ENCODE measurements at regions not wholly inside any gene's neighbourhood (a gene's known extent, or its start where the extent isn't known, plus 50 kb on each side); places are given as distances from the start of the nearest gene placed in this dataset.

DNA sequence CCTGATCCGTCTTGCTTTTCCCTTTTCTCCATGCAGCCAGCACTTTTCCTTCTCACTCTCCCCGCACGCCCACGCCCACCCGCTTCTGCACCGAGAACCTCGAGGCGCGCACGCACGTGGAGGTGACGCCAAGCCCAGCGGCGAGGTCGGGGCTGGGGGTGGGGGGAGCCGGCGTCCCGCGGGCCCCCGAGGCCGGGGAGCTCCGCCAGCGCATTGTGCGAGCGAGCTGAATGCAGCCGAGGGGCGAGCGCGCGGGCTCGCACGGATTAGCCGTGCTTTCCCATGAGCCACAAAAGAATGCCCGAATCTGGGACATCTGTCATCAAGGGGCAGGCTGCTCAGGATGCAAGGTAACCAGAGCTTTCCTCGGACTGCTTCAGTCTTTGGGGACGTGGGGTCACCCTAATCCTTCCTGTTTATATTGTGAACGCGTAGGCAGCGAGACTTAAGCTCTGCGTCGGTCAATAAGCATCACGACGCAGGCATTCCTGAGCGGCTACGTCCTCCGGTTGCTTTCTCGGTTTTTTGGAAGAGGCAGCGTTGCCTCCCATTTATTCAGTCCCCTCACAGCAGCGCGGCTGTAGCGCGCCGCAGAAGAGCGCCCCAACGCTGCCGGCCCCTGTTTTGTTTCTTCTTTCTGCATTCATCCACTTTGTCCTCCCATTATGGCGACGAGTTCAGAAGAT, 67.3 kb upstream of the AKT3 start:
- Histone ChIP-seq H3K4ac (ENCODE audit: low read depth, low read length) (no peak overlapping the region), H2AFZ (ENCODE audit: low read length) (no peak overlapping the region)

More for the DNA sequence above, 67.3 kb upstream of the AKT3 start:
- no peaks in the 10 kb centered on the region; a peak in 1 of 7 replicates for H3K36me3 Mint-ChIP-seq (ENCODE audit: insufficient read depth in 1 of 3, low read depth in 3 of 3)
- peaks cover 54% of the 10 kb centered on the region for H3K27me3 Mint-ChIP-seq (ENCODE audit: low read depth)
- H3K9me3 Mint-ChIP-seq = peaks cover 0 to 3% of the 10 kb centered on the region in 2 experiments; a peak in 1 of 5 replicates
- H3K23ac ChIP-seq (ENCODE audit: insufficient read length, low read depth, low read length) = no peak overlapping the region
- no peak overlapping the region for H2BK12ac ChIP-seq (ENCODE audit: insufficient read length, low read depth, low read length)
- no peak overlapping the region for H3K56ac ChIP-seq (ENCODE audit: insufficient read length, low read depth, low read length)
- H3K9me3 ChIP-seq (ENCODE audit: control insufficient read depth, low read depth, low read length) = no peaks in the 10 kb centered on the region
- H3K9ac ChIP-seq (ENCODE audit: extremely low read depth, insufficient read length, low read length) = no peak overlapping the region
- H3K18ac ChIP-seq (ENCODE audit: insufficient read length, low read depth, low read length) = peak overlapping the region; percentile 2
- no peak overlapping the region for H2BK20ac ChIP-seq (ENCODE audit: low read depth, low read length, poor library complexity, severe bottlenecking)
- no CpG with 5 or more reads among the region's 58 CpGs for WGBS (ENCODE audit: extremely low coverage, insufficient read length, low lambda C conversion rate)
- H2BK15ac ChIP-seq (ENCODE audit: low read depth, low read length) = no peak overlapping the region
- peaks cover 4% of the 10 kb centered on the region; the same call in 1 of the 2 replicates for H3K27me3 ChIP-seq (ENCODE audit: insufficient read depth, low read length)
- TF ChIP-seq, protein P1, sequence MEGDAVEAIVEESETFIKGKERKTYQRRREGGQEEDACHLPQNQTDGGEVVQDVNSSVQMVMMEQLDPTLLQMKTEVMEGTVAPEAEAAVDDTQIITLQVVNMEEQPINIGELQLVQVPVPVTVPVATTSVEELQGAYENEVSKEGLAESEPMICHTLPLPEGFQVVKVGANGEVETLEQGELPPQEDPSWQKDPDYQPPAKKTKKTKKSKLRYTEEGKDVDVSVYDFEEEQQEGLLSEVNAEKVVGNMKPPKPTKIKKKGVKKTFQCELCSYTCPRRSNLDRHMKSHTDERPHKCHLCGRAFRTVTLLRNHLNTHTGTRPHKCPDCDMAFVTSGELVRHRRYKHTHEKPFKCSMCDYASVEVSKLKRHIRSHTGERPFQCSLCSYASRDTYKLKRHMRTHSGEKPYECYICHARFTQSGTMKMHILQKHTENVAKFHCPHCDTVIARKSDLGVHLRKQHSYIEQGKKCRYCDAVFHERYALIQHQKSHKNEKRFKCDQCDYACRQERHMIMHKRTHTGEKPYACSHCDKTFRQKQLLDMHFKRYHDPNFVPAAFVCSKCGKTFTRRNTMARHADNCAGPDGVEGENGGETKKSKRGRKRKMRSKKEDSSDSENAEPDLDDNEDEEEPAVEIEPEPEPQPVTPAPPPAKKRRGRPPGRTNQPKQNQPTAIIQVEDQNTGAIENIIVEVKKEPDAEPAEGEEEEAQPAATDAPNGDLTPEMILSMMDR (conservative IDR thresholded peaks at IDR 0.05) = no peak
- H3K27ac ChIP-seq (ENCODE audit: insufficient read length, low read depth, low read length) = no peak overlapping the region
- H4K20me1 ChIP-seq (ENCODE audit: control insufficient read depth, insufficient read depth, insufficient read length) = peaks cover 3% of the 10 kb centered on the region
- peaks cover 14 to 19% of the 10 kb centered on the region in 2 experiments for H3K4me1 Mint-ChIP-seq
- no peak overlapping the region for H2BK120ac ChIP-seq (ENCODE audit: low read depth, low read length, poor library complexity, severe bottlenecking)
- H3K4me2 ChIP-seq (ENCODE audit: insufficient read depth, insufficient read length, low read length) = peak overlapping the region; percentile 44
- H2BK5ac ChIP-seq (ENCODE audit: insufficient read length, low read length) = no peak overlapping the region
- H3K79me2 ChIP-seq (ENCODE audit: insufficient read depth, low read length) = no peaks in the 10 kb centered on the region
- no peaks in the 10 kb centered on the region for H3K79me1 ChIP-seq (ENCODE audit: insufficient read depth, low read depth, low read length, poor library complexity, severe bottlenecking)
- no peaks in the 10 kb centered on the region for H3K23me2 ChIP-seq (ENCODE audit: insufficient read length, low read depth, low read length, poor library complexity, severe bottlenecking)
- H3K14ac ChIP-seq (ENCODE audit: insufficient read depth, low read length) = 0 out of 2 replicates have a peak overlapping the region, but pooled peaks have one; percentile 39
- H2AK5ac ChIP-seq (ENCODE audit: insufficient read length, low read length) = no peak overlapping the region
- no peak overlapping the region for H4K8ac ChIP-seq (replicated peaks; ENCODE audit: insufficient read length, low read depth, low read length)
- H3K4me3 Mint-ChIP-seq = peak overlapping the region; percentile 59 to 77
- no peak overlapping the region for H4K91ac ChIP-seq (ENCODE audit: insufficient read length, low read depth, low read length)
- H4K5ac ChIP-seq (ENCODE audit: insufficient read length, low read depth, low read length) = no peak overlapping the region
- no peaks in the 10 kb centered on the region for H3K4me1 ChIP-seq (ENCODE audit: insufficient read depth, low read length)
- H3K27ac Mint-ChIP-seq = no peak overlapping the region
- no peak overlapping the region for H3T11ph ChIP-seq (ENCODE audit: low read length)
- DNase-seq = peak; percentile 62

All from H9 (cell line).